ENCODE measurements at regions not wholly inside any gene's neighbourhood (a gene's known extent, or its start where the extent isn't known, plus 50 kb on each side); places are given as distances from the start of the nearest gene placed in this dataset.

GRCh38 chr4:100286636-100287035 lies 96.4 kb upstream of the DDIT4L start:
- DNase-seq (ENCODE audit: low read depth in 4 of 4, low spot score in 2 of 4), result peak in 1 of 4 donors; percentile 46

GRCh38 chr4:100285121-100285520 lies 94.9 kb upstream of the DDIT4L start:
- DNase-seq (ENCODE audit: low read depth in 4 of 4, low spot score in 2 of 4), result no peak

GRCh38 chr4:100284129-100284880 lies 94.0 kb upstream of the DDIT4L start:
- no peak for DNase-seq (ENCODE audit: low read depth in 4 of 4, low spot score in 2 of 4)

- no peak for DNase-seq (ENCODE audit: low read depth in 4 of 4, low spot score in 2 of 4)
These were observed 90.5 kb upstream of the DDIT4L start for GRCh38 chr4:100280807-100281206.

GRCh38 chr4:100278567-100278966 lies 88.3 kb upstream of the DDIT4L start:
- no peak for DNase-seq (ENCODE audit: low read depth in 4 of 4, low spot score in 2 of 4)

- DNase-seq (ENCODE audit: low read depth in 4 of 4, low spot score in 2 of 4), result no peak
These were observed 79.2 kb upstream of the DDIT4L start for GRCh38 chr4:100269446-100269845.

GRCh38 chr4:100268789-100269188 lies 78.5 kb upstream of the DDIT4L start:
- no peak for DNase-seq (ENCODE audit: low read depth in 4 of 4, low spot score in 2 of 4)

- DNase-seq (ENCODE audit: low read depth in 4 of 4, low spot score in 2 of 4), result no peak
These were observed 71.1 kb upstream of the DDIT4L start for GRCh38 chr4:100261346-100261745.

GRCh38 chr4:100258675-100259074 lies 68.4 kb upstream of the DDIT4L start:
- DNase-seq (ENCODE audit: low read depth in 4 of 4, low spot score in 2 of 4), result no peak

GRCh38 chr4:100257567-100257966 lies 67.3 kb upstream of the DDIT4L start:
- DNase-seq (ENCODE audit: low read depth in 4 of 4, low spot score in 2 of 4), result no peak

- DNase-seq (ENCODE audit: low read depth in 4 of 4, low spot score in 2 of 4), result no peak
These were observed 64.0 kb upstream of the DDIT4L start for GRCh38 chr4:100254237-100254636.

GRCh38 chr4:100248476-100248875 lies 58.2 kb upstream of the DDIT4L start:
- DNase-seq (ENCODE audit: low read depth in 4 of 4, low spot score in 2 of 4), result no peak

- no peak for DNase-seq (ENCODE audit: low read depth in 4 of 4, low spot score in 2 of 4)
These were observed 56.4 kb upstream of the DDIT4L start for GRCh38 chr4:100246697-100247096.

GRCh38 chr4:100244347-100244746 lies 54.1 kb upstream of the DDIT4L start:
- DNase-seq (ENCODE audit: low read depth in 4 of 4, low spot score in 2 of 4), result no peak
